K562 (cell line): ENCODE measurements at regions not wholly inside any gene's neighbourhood (a gene's known extent, or its start where the extent isn't known, plus 50 kb on each side); places are given as distances from the start of the nearest gene placed in this dataset.

Experiments used
- ATAC-seq: fragments of 200-7000 bp; cut with Tn5 transposase; 3 replicates; pipeline ENCODE4 v1.9.1; 2020; ENCODE audit warnings: moderate library complexity
- BruUV-seq: library from RNA; stranded (reverse); fragments of 400-500 nt; replicated peaks from 2 replicates; lab custom pipeline; 2021; lab: Mats Ljungman, UMichigan
- CTCF ChIA-PET: fragments of 300-600 bp; formaldehyde crosslinking; extraction: SDS; loops from one replicate; lab custom pipeline; 2021; ENCODE audit warnings: low intra/inter-chr PET ratio; lab: Yijun Ruan, JAX
- POLR2A ChIA-PET: fragments of 300-600, 350-650 bp; sonication (Branson Sonifier 250); formaldehyde crosslinking; extraction: SDS; loops from one replicate; lab custom pipeline; 2021; ENCODE audit warnings: antibody characterized with exemption, inconsistent platforms; lab: Yijun Ruan, JAX
- DNase-seq, 4 experiments: peaks; one replicate each; pipeline versions ENCODE4 v3.0.0 to v3.0.0-alpha.2; 2011 to 2018; ENCODE audit warnings: low spot score in 3 of 4, mixed read lengths in 3 of 4; ENCODE audit errors: extremely low read depth in 1 of 4
- FAIRE-seq: peaks from 2 replicates; lab custom pipeline; 2011; peaks lifted over from hg19 to GRCh38; lab: Jason Lieb, UNC
- H2AFZ ChIP-seq: 2 replicates; pipeline ENCODE4 v1.6.0; 2011; ENCODE audit warnings: low read depth, low read length, control low read depth, inconsistent platforms
- H3K27ac ChIP-seq: fragments of 200-600 bp; 3 replicates; pipeline ENCODE4 v1.8.0; 2011; ENCODE audit warnings: low read depth, mild to moderate bottlenecking, control low read depth, inconsistent platforms, low read length, moderate library complexity, mixed read lengths; ENCODE audit errors: extremely low read depth
- H3K27me3 ChIP-seq, 2 experiments: fragments of 300-600 bp in 1 of 2; 2 replicates in 1 of 2; 3 replicates in 1 of 2; pipeline versions ENCODE4 v1.6.0 to v1.8.0; 2011; ENCODE audit warnings: inconsistent platforms in 2 of 2, low read length in 2 of 2, mild to moderate bottlenecking in 1 of 2, mixed read lengths in 1 of 2, moderate library complexity in 1 of 2; ENCODE audit not compliant: control insufficient read depth in 2 of 2, insufficient read depth in 2 of 2
- H3K36me3 ChIP-seq: fragments of 300-600 bp; 3 replicates; pipeline ENCODE4 v1.8.0; 2011; ENCODE audit warnings: mild to moderate bottlenecking, low read length, inconsistent platforms; ENCODE audit not compliant: control insufficient read depth, insufficient read depth
- H3K4me1 ChIP-seq, 2 experiments: fragments of 200-600 bp in 1 of 2; replicated peaks in 1 of 2; 2 replicates in 1 of 2; 3 replicates in 1 of 2; pipeline versions ENCODE4 v1.5.1 to v1.8.0; 2011; ENCODE audit warnings: inconsistent platforms in 2 of 2, low read length in 2 of 2, mild to moderate bottlenecking in 1 of 2, mixed read lengths in 1 of 2, moderate library complexity in 1 of 2; ENCODE audit not compliant: control insufficient read depth in 2 of 2, insufficient read depth in 2 of 2
- H3K4me2 ChIP-seq: 2 replicates; pipeline ENCODE4 v1.6.1; 2011; ENCODE audit warnings: low read length, control low read depth, inconsistent platforms, mixed read lengths; ENCODE audit not compliant: insufficient read depth
- H3K4me3 ChIP-seq: fragments of 200-600 bp; sonication (generic), shearing (Covaris generic); 2 replicates; pipeline ENCODE4 v1.5.1; 2016; ENCODE audit warnings: control low read depth, inconsistent platforms
- H3K79me2 ChIP-seq: fragments of 200-600 bp; 3 replicates; pipeline ENCODE4 v1.8.0; 2011; ENCODE audit warnings: low read length, inconsistent platforms; ENCODE audit not compliant: control insufficient read depth, insufficient read depth
- H3K9ac ChIP-seq, 2 experiments: 2 replicates each; pipeline versions ENCODE4 v1.6.0 to v1.6.1; 2011; ENCODE audit warnings: low read depth in 2 of 2, low read length in 2 of 2, control low read depth in 1 of 2, inconsistent platforms in 1 of 2, mild to moderate bottlenecking in 1 of 2, mixed read lengths in 1 of 2; ENCODE audit not compliant: insufficient read depth in 1 of 2
- H3K9me1 ChIP-seq: one replicate; pipeline ENCODE4 v1.6.0; 2011; ENCODE audit warnings: inconsistent platforms, mild to moderate bottlenecking, low read length, moderate library complexity; ENCODE audit not compliant: control insufficient read depth, insufficient read depth
- H3K9me3 ChIP-seq: replicated peaks from 2 replicates; pipeline ENCODE4 v1.5.1; 2011; ENCODE audit warnings: low read depth, low read length, inconsistent platforms; ENCODE audit not compliant: control insufficient read depth, insufficient read depth
- H4K20me1 ChIP-seq: replicated peaks from 2 replicates; pipeline ENCODE4 v1.6.1; 2011; ENCODE audit warnings: low read length, inconsistent platforms, mixed read lengths; ENCODE audit not compliant: control insufficient read depth, insufficient read depth
- JUN ChIP-seq, 2 experiments: sonication (generic) in 1 of 2; formaldehyde crosslinking in 1 of 2; IDR thresholded peaks; 2 replicates each; pipeline versions ENCODE4 v1.6.1 to v1.8.0; 2012 to 2022; ENCODE audit warnings: borderline replicate concordance in 2 of 2, mild to moderate bottlenecking in 2 of 2, improper control_type of control experiment in 1 of 2, low read depth in 1 of 2, low read length in 1 of 2, missing genetic modification reagents in 1 of 2
- SMAD2 ChIP-seq: fragments of 150-350 bp; IDR thresholded peaks from 2 replicates; pipeline ENCODE4 v1.6.1; 2014; ENCODE audit warnings: low read depth, mild to moderate bottlenecking, low read length
- STAT5B ChIP-seq: fragments of 250-450 bp; sonication (Bioruptor Pico); IDR thresholded peaks from 2 replicates; pipeline ENCODE4 v1.8.0; 2021; ENCODE audit warnings: mild to moderate bottlenecking, inconsistent platforms
- WGBS: fragments of 100-300 bp; shearing (Covaris generic); methylation state at CpG from one replicate; pipeline ENCODE4 v1.1.6; 2016; ENCODE audit warnings: low coverage, mixed read lengths; ENCODE audit not compliant: insufficient coverage; ENCODE audit errors: missing lambda C conversion rate; 5-methylcytosine and 5-hydroxymethylcytosine counted together
- in situ Hi-C: fragments of 300-500 bp; cut with MboI; formaldehyde crosslinking; loops from 4 replicates; pipeline ENCODE4 v1.15.0; 2018; ENCODE audit warnings: inconsistent platforms, mixed read lengths
- intact Hi-C: fragments of 100-400 bp; cut with micrococcal nuclease; formaldehyde crosslinking; loops from 2 replicates; pipeline ENCODE4 v1.14.2; 2022
- TF ChIP-seq, protein P1 (sequence below), 2 experiments: IDR thresholded peaks; 2 replicates each; pipeline ENCODE4 v1.6.1; 2011; ENCODE audit warnings: borderline replicate concordance in 1 of 2, control low read depth in 1 of 2, low read depth in 1 of 2, low read length in 1 of 2, mild to moderate bottlenecking in 1 of 2, mixed read lengths in 1 of 2, moderate library complexity in 1 of 2; ENCODE audit not compliant: insufficient read depth in 1 of 2, insufficient read length in 1 of 2, poor library complexity in 1 of 2, severe bottlenecking in 1 of 2; ENCODE audit errors: extremely low read depth in 1 of 2
- TF ChIP-seq, protein P2 (sequence below): sonication (generic); formaldehyde crosslinking; IDR thresholded peaks from 2 replicates; pipeline ENCODE4 v1.8.0; 2022; ENCODE audit warnings: mild to moderate bottlenecking, missing genetic modification reagents
- TF ChIP-seq, protein P3 (sequence below): fragments of 250-450 bp; sonication (Bioruptor Pico); IDR thresholded peaks from 2 replicates; pipeline ENCODE4 v1.8.0; 2021; ENCODE audit warnings: moderate library complexity, mild to moderate bottlenecking, inconsistent platforms

DNA sequence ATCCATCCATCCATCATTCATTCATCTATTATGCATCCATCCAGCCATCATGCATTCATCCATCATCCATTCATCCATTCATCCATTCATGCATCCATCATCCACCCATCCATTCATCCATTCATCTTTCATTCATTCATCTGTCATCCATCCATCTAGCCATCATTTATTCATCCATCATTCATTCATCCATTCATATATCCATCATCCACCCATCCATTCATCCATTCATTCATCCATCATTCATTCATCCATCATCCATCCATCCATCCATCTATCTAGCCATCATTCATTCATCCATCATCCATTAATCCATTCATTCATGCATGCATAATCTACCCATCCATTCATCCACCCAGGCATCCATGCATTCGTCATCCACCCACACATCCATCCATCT lies 1450.3 kb downstream of the TBC1D22A start:
- no peaks in the 10 kb centered on the region for H3K9me1 ChIP-seq
- H3K36me3 ChIP-seq, result no peaks in the 10 kb centered on the region
- no peak overlapping the region for H3K9ac ChIP-seq
- H2AFZ ChIP-seq, result no peak overlapping the region
- H3K4me3 ChIP-seq, result no peak overlapping the region
- no peaks in the 10 kb centered on the region for H3K79me2 ChIP-seq
- in situ Hi-C loops (no loop called here), intact Hi-C loops (no loop called here)
- no peaks in the 10 kb centered on the region for H3K4me1 ChIP-seq
- FAIRE-seq (no peak), DNase-seq (no peak), ATAC-seq (no peak)
- no peak for TF ChIP-seq SMAD2
- TF ChIP-seq, protein P1, sequence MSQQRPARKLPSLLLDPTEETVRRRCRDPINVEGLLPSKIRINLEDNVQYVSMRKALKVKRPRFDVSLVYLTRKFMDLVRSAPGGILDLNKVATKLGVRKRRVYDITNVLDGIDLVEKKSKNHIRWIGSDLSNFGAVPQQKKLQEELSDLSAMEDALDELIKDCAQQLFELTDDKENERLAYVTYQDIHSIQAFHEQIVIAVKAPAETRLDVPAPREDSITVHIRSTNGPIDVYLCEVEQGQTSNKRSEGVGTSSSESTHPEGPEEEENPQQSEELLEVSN (IDR thresholded peaks at IDR 0.05; ENCODE audit: borderline replicate concordance in 1 of 2, extremely low read depth in 1 of 2, insufficient read depth in 1 of 2, insufficient read length in 1 of 2, low read depth in 1 of 2, low read length in 1 of 2, poor library complexity in 1 of 2, severe bottlenecking in 1 of 2), result no peak
- no peak for TF ChIP-seq JUN (IDR thresholded peaks at IDR 0.05; ENCODE audit: borderline replicate concordance, low read depth, low read length)
- no peak for TF ChIP-seq JUN (CRISPR knock-in tag; IDR thresholded peaks at IDR 0.05; ENCODE audit: borderline replicate concordance)
- TF ChIP-seq, protein P2, sequence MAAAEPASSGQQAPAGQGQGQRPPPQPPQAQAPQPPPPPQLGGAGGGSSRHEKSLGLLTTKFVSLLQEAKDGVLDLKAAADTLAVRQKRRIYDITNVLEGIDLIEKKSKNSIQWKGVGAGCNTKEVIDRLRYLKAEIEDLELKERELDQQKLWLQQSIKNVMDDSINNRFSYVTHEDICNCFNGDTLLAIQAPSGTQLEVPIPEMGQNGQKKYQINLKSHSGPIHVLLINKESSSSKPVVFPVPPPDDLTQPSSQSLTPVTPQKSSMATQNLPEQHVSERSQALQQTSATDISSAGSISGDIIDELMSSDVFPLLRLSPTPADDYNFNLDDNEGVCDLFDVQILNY, result no peak
- no peak for TF ChIP-seq STAT5B (CRISPR knock-in tag)
- TF ChIP-seq, protein P3, sequence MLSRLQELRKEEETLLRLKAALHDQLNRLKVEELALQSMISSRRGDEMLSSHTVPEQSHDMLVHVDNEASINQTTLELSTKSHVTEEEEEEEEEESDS (CRISPR knock-in tag), result no peak
- ChIA-PET POLR2A (no interaction called here), CTCF (no interaction called here)
- H3K9me3 ChIP-seq, result no peaks in the 10 kb centered on the region
- H3K4me2 ChIP-seq, result no peak overlapping the region
- H3K27ac ChIP-seq, result no peak overlapping the region
- BruUV-seq, result no TSS peak
- peaks cover 0 to 19% of the 10 kb centered on the region in 2 experiments; a peak in 2 of 5 replicates for H3K27me3 ChIP-seq
- H4K20me1 ChIP-seq, result no peaks in the 10 kb centered on the region
- 0% methylated on average over 1 of the region's 1 CpG for WGBS
